SK-N-SH treated with all-trans-retinoic acid at 6 μM for 48 hours (cell line): ENCODE measurements at regions not wholly inside any gene's neighbourhood (a gene's known extent, or its start where the extent isn't known, plus 50 kb on each side); places are given as distances from the start of the nearest gene placed in this dataset.

Experiments
- ATAC-seq: fragments of 200-7000 bp; cut with Tn5 transposase; 3 replicates; pipeline ENCODE4 v1.9.1; 2020; ENCODE audit warnings: mild to moderate bottlenecking, moderate library complexity
- ARNTL ChIP-seq: fragments of 450-650 bp; formaldehyde crosslinking; IDR thresholded peaks from 2 replicates; pipeline ENCODE4 v1.5.0; 2020; ENCODE audit warnings: low read depth, mild to moderate bottlenecking, moderate library complexity, borderline replicate concordance
- BACH2 ChIP-seq: fragments of 250-450 bp; sonication (Bioruptor Pico); IDR thresholded peaks from 2 replicates; pipeline ENCODE4 v1.9.0; 2021; ENCODE audit warnings: mild to moderate bottlenecking, borderline replicate concordance
- CSDC2 ChIP-seq: fragments of 250-450 bp; sonication (Bioruptor Pico); IDR thresholded peaks from 2 replicates; pipeline ENCODE4 v1.5.0; 2020; ENCODE audit warnings: mild to moderate bottlenecking, moderate library complexity
- ESRRG ChIP-seq: fragments of 250-450 bp; sonication (Bioruptor Pico); IDR thresholded peaks from 2 replicates; pipeline ENCODE4 v1.6.1; 2021; ENCODE audit warnings: mild to moderate bottlenecking
- GLIS3 ChIP-seq: fragments of 250-450 bp; sonication (Bioruptor Pico); IDR thresholded peaks from 2 replicates; pipeline ENCODE4 v1.5.0; 2020; ENCODE audit warnings: mild to moderate bottlenecking, moderate library complexity
- ISL1 ChIP-seq: fragments of 250-450 bp; sonication (Bioruptor Pico); IDR thresholded peaks from 2 replicates; pipeline ENCODE4 v2.1.2; 2022; ENCODE audit warnings: mild to moderate bottlenecking, moderate library complexity
- OSR1 ChIP-seq: fragments of 250-450 bp; sonication (Bioruptor Pico); IDR thresholded peaks from 2 replicates; pipeline ENCODE4 v1.8.0; 2022; ENCODE audit warnings: moderate library complexity, mild to moderate bottlenecking, inconsistent platforms
- PPARA ChIP-seq: fragments of 250-450 bp; sonication (Bioruptor Pico); IDR thresholded peaks from 2 replicates; pipeline ENCODE4 v1.5.0; 2020; ENCODE audit warnings: mild to moderate bottlenecking, borderline replicate concordance
- RARB ChIP-seq: fragments of 250-450 bp; sonication (Bioruptor Pico); IDR thresholded peaks from 2 replicates; pipeline ENCODE4 v1.8.0; 2021; ENCODE audit warnings: mild to moderate bottlenecking, moderate library complexity
- SNAI2 ChIP-seq: fragments of 250-450 bp; sonication (Bioruptor Pico); IDR thresholded peaks from 2 replicates; pipeline ENCODE4 v1.5.0; 2020; ENCODE audit warnings: mild to moderate bottlenecking, moderate library complexity
- TOX ChIP-seq: fragments of 250-450 bp; sonication (Bioruptor Pico); IDR thresholded peaks from 2 replicates; pipeline ENCODE4 v1.8.0; 2021; ENCODE audit warnings: mild to moderate bottlenecking, moderate library complexity, borderline replicate concordance
- ZC3H10 ChIP-seq: fragments of 250-450 bp; sonication (Bioruptor Pico); IDR thresholded peaks from 2 replicates; pipeline ENCODE4 v1.5.1; 2021; ENCODE audit warnings: mild to moderate bottlenecking, moderate library complexity
- ZFP3 ChIP-seq: fragments of 250-450 bp; sonication (Bioruptor Pico); IDR thresholded peaks from 2 replicates; pipeline ENCODE4 v1.5.0; 2020; ENCODE audit warnings: mild to moderate bottlenecking, moderate library complexity
- ZFP30 ChIP-seq: fragments of 450-650 bp; formaldehyde crosslinking; IDR thresholded peaks from 2 replicates; pipeline ENCODE4 v1.5.0; 2022; ENCODE audit warnings: mild to moderate bottlenecking, moderate library complexity
- ZNF565 ChIP-seq: fragments of 450-650 bp; formaldehyde crosslinking; conservative IDR thresholded peaks from 2 replicates; pipeline ENCODE4 v1.5.0; 2020; ENCODE audit warnings: low read depth, mild to moderate bottlenecking, moderate library complexity
- TF ChIP-seq, protein P1 (sequence below): fragments of 250-450 bp; sonication (Bioruptor Pico); IDR thresholded peaks from 2 replicates; pipeline ENCODE4 v1.8.0; 2021; ENCODE audit warnings: low read depth, mild to moderate bottlenecking, moderate library complexity, borderline replicate concordance
- TF ChIP-seq, protein P2 (sequence below): fragments of 250-450 bp; sonication (Bioruptor Pico); IDR thresholded peaks from 2 replicates; pipeline ENCODE4 v1.8.0; 2020; ENCODE audit warnings: mild to moderate bottlenecking, moderate library complexity, borderline replicate concordance
- TF ChIP-seq, protein P3 (sequence below): fragments of 250-450 bp; sonication (Bioruptor Pico); IDR thresholded peaks from 2 replicates; pipeline ENCODE4 v1.5.1; 2020; ENCODE audit warnings: low read depth, mild to moderate bottlenecking, moderate library complexity
- TF ChIP-seq, protein P4 (sequence below): fragments of 250-450 bp; sonication (Bioruptor Pico); IDR thresholded peaks from 2 replicates; pipeline ENCODE4 v1.5.1; 2021; ENCODE audit warnings: mild to moderate bottlenecking, moderate library complexity
- TF ChIP-seq, protein P5 (sequence below): fragments of 250-450 bp; sonication (Bioruptor Pico); IDR thresholded peaks from 2 replicates; pipeline ENCODE4 v1.5.0; 2020; ENCODE audit warnings: mild to moderate bottlenecking, moderate library complexity

DNA sequence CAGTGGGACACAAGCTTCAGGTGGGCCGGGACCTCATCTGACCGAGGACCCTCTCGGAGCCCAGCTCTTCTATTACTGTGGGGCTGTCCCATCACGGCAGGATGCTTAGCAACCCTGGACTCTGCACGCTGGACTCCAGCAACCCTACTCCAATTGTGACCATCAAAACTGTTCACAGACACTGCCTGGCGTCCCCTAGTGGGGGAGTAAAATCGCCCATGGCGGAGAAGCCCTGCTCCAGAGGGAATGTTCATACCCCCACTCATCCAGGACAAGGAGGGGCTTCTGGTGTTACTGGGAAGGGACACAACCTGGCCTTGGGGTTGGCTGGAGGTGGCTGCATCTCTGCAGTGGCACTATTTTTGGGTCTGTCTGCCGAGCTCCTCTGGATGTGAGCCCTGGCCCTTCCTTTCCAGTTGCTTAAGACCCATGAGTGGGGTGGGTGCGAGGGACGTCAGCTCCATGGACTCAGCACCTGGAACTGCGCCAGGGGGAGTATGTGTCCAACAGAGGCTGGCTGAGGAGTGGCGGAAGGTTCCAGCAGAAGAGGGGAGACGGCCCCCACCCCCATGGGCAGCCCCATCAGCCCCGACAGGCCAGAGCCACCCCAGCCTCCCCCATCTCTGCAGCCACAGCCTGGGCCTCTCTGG is 103.8 kb downstream of the RFLNA start:
- ATAC-seq, result no peak

DNA sequence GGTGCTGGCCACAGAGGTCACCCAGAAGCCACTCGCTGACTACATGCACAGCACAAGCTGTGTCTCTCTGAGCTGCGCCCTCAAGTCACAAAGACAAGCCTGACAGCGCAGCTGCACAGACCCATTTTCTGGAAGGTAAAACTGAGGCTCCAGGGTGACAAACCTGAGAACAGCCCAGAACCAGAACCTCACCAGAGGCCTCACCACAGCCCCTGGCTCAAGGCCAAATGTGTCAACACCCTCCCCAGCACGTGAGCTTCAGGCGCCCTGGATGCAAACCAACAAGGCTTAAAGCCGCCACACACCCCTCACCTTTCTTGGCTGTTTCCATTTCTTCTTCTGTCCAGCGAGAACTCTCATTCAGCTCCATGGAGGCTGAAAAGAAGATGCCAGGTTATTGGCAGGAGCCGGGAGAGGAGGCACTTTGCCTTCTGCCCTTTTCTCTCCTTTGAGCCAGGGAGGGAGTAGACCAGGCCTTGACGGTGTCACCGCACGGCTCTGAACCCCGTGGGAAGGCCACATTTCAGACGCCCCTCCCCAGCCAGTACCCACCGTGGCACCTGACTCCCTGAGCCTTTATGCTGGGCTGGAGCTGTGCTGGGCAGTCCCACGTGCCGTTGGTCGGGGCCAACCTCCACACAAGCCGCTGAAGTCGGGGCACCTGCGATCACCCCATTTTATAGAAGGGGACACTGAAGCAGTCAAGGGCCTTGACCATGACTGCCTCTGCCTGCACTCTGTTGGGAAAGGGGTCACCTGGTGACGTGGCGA is 103.1 kb downstream of the RFLNA start:
- no peak for ATAC-seq
- TF ChIP-seq ARNTL (CRISPR knock-in tag) (no peak), ZFP30 (CRISPR knock-in tag) (no peak), ESRRG (CRISPR knock-in tag) (no peak), ZC3H10 (no peak), PPARA (CRISPR knock-in tag) (no peak), TOX (CRISPR knock-in tag) (no peak), OSR1 (no peak), ZFP3 (CRISPR knock-in tag) (no peak), CSDC2 (no peak), ISL1 (CRISPR knock-in tag) (no peak), BACH2 (no peak), RARB (CRISPR knock-in tag) (no peak), ZNF565 (no peak)
- TF ChIP-seq, protein P1, sequence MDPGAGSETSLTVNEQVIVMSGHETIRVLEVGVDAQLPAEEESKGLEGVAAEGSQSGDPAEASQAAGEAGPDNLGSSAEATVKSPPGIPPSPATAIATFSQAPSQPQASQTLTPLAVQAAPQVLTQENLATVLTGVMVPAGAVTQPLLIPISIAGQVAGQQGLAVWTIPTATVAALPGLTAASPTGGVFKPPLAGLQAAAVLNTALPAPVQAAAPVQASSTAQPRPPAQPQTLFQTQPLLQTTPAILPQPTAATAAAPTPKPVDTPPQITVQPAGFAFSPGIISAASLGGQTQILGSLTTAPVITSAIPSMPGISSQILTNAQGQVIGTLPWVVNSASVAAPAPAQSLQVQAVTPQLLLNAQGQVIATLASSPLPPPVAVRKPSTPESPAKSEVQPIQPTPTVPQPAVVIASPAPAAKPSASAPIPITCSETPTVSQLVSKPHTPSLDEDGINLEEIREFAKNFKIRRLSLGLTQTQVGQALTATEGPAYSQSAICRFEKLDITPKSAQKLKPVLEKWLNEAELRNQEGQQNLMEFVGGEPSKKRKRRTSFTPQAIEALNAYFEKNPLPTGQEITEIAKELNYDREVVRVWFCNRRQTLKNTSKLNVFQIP (CRISPR knock-in tag), result no peak
- TF ChIP-seq, protein P2, sequence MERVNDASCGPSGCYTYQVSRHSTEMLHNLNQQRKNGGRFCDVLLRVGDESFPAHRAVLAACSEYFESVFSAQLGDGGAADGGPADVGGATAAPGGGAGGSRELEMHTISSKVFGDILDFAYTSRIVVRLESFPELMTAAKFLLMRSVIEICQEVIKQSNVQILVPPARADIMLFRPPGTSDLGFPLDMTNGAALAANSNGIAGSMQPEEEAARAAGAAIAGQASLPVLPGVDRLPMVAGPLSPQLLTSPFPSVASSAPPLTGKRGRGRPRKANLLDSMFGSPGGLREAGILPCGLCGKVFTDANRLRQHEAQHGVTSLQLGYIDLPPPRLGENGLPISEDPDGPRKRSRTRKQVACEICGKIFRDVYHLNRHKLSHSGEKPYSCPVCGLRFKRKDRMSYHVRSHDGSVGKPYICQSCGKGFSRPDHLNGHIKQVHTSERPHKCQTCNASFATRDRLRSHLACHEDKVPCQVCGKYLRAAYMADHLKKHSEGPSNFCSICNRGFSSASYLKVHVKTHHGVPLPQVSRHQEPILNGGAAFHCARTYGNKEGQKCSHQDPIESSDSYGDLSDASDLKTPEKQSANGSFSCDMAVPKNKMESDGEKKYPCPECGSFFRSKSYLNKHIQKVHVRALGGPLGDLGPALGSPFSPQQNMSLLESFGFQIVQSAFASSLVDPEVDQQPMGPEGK (CRISPR knock-in tag), result no peak
- TF ChIP-seq, protein P3, sequence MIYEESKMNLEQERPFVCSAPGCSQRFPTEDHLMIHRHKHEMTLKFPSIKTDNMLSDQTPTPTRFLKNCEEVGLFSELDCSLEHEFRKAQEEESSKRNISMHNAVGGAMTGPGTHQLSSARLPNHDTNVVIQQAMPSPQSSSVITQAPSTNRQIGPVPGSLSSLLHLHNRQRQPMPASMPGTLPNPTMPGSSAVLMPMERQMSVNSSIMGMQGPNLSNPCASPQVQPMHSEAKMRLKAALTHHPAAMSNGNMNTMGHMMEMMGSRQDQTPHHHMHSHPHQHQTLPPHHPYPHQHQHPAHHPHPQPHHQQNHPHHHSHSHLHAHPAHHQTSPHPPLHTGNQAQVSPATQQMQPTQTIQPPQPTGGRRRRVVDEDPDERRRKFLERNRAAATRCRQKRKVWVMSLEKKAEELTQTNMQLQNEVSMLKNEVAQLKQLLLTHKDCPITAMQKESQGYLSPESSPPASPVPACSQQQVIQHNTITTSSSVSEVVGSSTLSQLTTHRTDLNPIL (CRISPR knock-in tag), result no peak
- TF ChIP-seq, protein P4, sequence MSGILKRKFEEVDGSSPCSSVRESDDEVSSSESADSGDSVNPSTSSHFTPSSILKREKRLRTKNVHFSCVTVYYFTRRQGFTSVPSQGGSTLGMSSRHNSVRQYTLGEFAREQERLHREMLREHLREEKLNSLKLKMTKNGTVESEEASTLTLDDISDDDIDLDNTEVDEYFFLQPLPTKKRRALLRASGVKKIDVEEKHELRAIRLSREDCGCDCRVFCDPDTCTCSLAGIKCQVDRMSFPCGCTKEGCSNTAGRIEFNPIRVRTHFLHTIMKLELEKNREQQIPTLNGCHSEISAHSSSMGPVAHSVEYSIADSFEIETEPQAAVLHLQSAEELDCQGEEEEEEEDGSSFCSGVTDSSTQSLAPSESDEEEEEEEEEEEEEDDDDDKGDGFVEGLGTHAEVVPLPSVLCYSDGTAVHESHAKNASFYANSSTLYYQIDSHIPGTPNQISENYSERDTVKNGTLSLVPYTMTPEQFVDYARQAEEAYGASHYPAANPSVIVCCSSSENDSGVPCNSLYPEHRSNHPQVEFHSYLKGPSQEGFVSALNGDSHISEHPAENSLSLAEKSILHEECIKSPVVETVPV (CRISPR knock-in tag), result no peak
- TF ChIP-seq, protein P5, sequence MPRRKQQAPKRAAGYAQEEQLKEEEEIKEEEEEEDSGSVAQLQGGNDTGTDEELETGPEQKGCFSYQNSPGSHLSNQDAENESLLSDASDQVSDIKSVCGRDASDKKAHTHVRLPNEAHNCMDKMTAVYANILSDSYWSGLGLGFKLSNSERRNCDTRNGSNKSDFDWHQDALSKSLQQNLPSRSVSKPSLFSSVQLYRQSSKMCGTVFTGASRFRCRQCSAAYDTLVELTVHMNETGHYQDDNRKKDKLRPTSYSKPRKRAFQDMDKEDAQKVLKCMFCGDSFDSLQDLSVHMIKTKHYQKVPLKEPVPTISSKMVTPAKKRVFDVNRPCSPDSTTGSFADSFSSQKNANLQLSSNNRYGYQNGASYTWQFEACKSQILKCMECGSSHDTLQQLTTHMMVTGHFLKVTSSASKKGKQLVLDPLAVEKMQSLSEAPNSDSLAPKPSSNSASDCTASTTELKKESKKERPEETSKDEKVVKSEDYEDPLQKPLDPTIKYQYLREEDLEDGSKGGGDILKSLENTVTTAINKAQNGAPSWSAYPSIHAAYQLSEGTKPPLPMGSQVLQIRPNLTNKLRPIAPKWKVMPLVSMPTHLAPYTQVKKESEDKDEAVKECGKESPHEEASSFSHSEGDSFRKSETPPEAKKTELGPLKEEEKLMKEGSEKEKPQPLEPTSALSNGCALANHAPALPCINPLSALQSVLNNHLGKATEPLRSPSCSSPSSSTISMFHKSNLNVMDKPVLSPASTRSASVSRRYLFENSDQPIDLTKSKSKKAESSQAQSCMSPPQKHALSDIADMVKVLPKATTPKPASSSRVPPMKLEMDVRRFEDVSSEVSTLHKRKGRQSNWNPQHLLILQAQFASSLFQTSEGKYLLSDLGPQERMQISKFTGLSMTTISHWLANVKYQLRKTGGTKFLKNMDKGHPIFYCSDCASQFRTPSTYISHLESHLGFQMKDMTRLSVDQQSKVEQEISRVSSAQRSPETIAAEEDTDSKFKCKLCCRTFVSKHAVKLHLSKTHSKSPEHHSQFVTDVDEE (CRISPR knock-in tag), result no peak

More for the DNA sequence above, 103.8 kb downstream of the RFLNA start:
- TF ChIP-seq GLIS3 (CRISPR knock-in tag) (no peak), ISL1 (CRISPR knock-in tag) (no peak), OSR1 (no peak), RARB (CRISPR knock-in tag) (no peak), SNAI2 (CRISPR knock-in tag) (no peak), PPARA (CRISPR knock-in tag) (no peak), ZFP3 (CRISPR knock-in tag) (no peak), ZC3H10 (no peak), ESRRG (CRISPR knock-in tag) (no peak), CSDC2 (no peak)
- TF ChIP-seq, protein P1 (CRISPR knock-in tag), result no peak
- TF ChIP-seq, protein P2 (CRISPR knock-in tag), result no peak
